ENCODE measurements at regions not wholly inside any gene's neighbourhood (a gene's known extent, or its start where the extent isn't known, plus 50 kb on each side); places are given as distances from the start of the nearest gene placed in this dataset.

GRCh38 chr2:145394181-145394580 lies 874.3 kb upstream of the ZEB2 start:
- no peak overlapping the region for H3K4me3 Mint-ChIP-seq (ENCODE audit: unreplicated experiment)
- H3K9me3 Mint-ChIP-seq (ENCODE audit: unreplicated experiment), result peaks cover 9% of the 10 kb centered on the region
- DNase-seq (ENCODE audit: extremely low spot score, unreplicated experiment), result no peak
- no peak overlapping the region for H3K27ac Mint-ChIP-seq (ENCODE audit: unreplicated experiment)
- TF ChIP-seq CTCF (IDR thresholded peaks at IDR 0.05), result no peak
- no peaks in the 10 kb centered on the region for H3K27me3 Mint-ChIP-seq (ENCODE audit: unreplicated experiment)
- no peaks in the 10 kb centered on the region for H3K4me1 Mint-ChIP-seq (ENCODE audit: unreplicated experiment)
- no peaks in the 10 kb centered on the region for H3K36me3 Mint-ChIP-seq (ENCODE audit: unreplicated experiment)

- Mint-ChIP-seq H3K27ac (ENCODE audit: unreplicated experiment) (no peak overlapping the region), H3K9me3 (ENCODE audit: unreplicated experiment) (peaks cover 9% of the 10 kb centered on the region)
These were observed 867.1 kb upstream of the ZEB2 start for GRCh38 chr2:145386973-145387372.

GRCh38 chr2:145383961-145384360 lies 864.0 kb upstream of the ZEB2 start:
- Mint-ChIP-seq H3K27ac (ENCODE audit: unreplicated experiment) (peak overlapping the region; percentile 8), H3K36me3 (ENCODE audit: unreplicated experiment) (no peaks in the 10 kb centered on the region), H3K27me3 (ENCODE audit: unreplicated experiment) (no peaks in the 10 kb centered on the region), H3K9me3 (ENCODE audit: unreplicated experiment) (no peaks in the 10 kb centered on the region), H3K4me1 (ENCODE audit: unreplicated experiment) (peaks cover 25% of the 10 kb centered on the region), H3K4me3 (ENCODE audit: unreplicated experiment) (no peak overlapping the region)
- DNase-seq (ENCODE audit: extremely low spot score, unreplicated experiment), result no peak
- TF ChIP-seq CTCF (IDR thresholded peaks at IDR 0.05), result no peak

More at GRCh38 chr2:145386973-145387372, 867.1 kb upstream of the ZEB2 start:
- DNase-seq (ENCODE audit: extremely low spot score, unreplicated experiment), result no peak
- Mint-ChIP-seq H3K4me3 (ENCODE audit: unreplicated experiment) (no peak overlapping the region), H3K36me3 (ENCODE audit: unreplicated experiment) (no peaks in the 10 kb centered on the region), H3K27me3 (ENCODE audit: unreplicated experiment) (no peaks in the 10 kb centered on the region), H3K4me1 (ENCODE audit: unreplicated experiment) (peaks cover 11% of the 10 kb centered on the region)
- no peak for TF ChIP-seq CTCF (IDR thresholded peaks at IDR 0.05)

GRCh38 chr2:145380436-145381017 lies 860.6 kb upstream of the ZEB2 start:
- no peak for DNase-seq (ENCODE audit: extremely low spot score, unreplicated experiment)
- no peaks in the 10 kb centered on the region for H3K36me3 Mint-ChIP-seq (ENCODE audit: unreplicated experiment)
- no peak overlapping the region for H3K4me3 Mint-ChIP-seq (ENCODE audit: unreplicated experiment)
- H3K4me1 Mint-ChIP-seq (ENCODE audit: unreplicated experiment), result peaks cover 25% of the 10 kb centered on the region
- H3K27me3 Mint-ChIP-seq (ENCODE audit: unreplicated experiment), result no peaks in the 10 kb centered on the region
- H3K9me3 Mint-ChIP-seq (ENCODE audit: unreplicated experiment), result no peaks in the 10 kb centered on the region
- H3K27ac Mint-ChIP-seq (ENCODE audit: unreplicated experiment), result peak overlapping the region; percentile 25
- TF ChIP-seq CTCF (IDR thresholded peaks at IDR 0.05), result no peak

- Mint-ChIP-seq H3K36me3 (ENCODE audit: unreplicated experiment) (no peaks in the 10 kb centered on the region), H3K4me3 (ENCODE audit: unreplicated experiment) (no peak overlapping the region), H3K27ac (ENCODE audit: unreplicated experiment) (peak overlapping the region; percentile 25), H3K4me1 (ENCODE audit: unreplicated experiment) (peaks cover 25% of the 10 kb centered on the region), H3K27me3 (ENCODE audit: unreplicated experiment) (no peaks in the 10 kb centered on the region), H3K9me3 (ENCODE audit: unreplicated experiment) (no peaks in the 10 kb centered on the region)
- DNase-seq (ENCODE audit: extremely low spot score, unreplicated experiment), result no peak
- no peak for TF ChIP-seq CTCF (IDR thresholded peaks at IDR 0.05)
These were observed 860.0 kb upstream of the ZEB2 start for GRCh38 chr2:145379934-145380333.

Measured in osteocyte (in vitro differentiated cells).